ENCODE measurements at regions not wholly inside any gene's neighbourhood (a gene's known extent, or its start where the extent isn't known, plus 50 kb on each side); places are given as distances from the start of the nearest gene placed in this dataset.

- TF ChIP-seq CTCF (IDR thresholded peaks at IDR 0.05; ENCODE audit: extremely low read depth in 1 of 2, insufficient read depth in 1 of 2, low read depth in 1 of 2, low read length in 2 of 2) (no peak), EZH2 (IDR thresholded peaks at IDR 0.05; ENCODE audit: borderline replicate concordance, low read depth, low read length, severe bottlenecking) (no peak), MAX (IDR thresholded peaks at IDR 0.05; ENCODE audit: insufficient read depth, insufficient read length) (no peak), FOS (IDR thresholded peaks at IDR 0.05; ENCODE audit: borderline replicate concordance, insufficient read depth, low read length) (no peak), POLR2AphosphoS5 (IDR thresholded peaks at IDR 0.05; ENCODE audit: insufficient read depth, low read depth, low read length) (no peak), GATA2 (IDR thresholded peaks at IDR 0.05; ENCODE audit: insufficient read depth, insufficient read length, low read depth, low read length) (no peak), JUN (IDR thresholded peaks at IDR 0.05; ENCODE audit: borderline replicate concordance, insufficient read depth, insufficient read length, low read depth) (no peak), POLR2A (IDR thresholded peaks at IDR 0.05; ENCODE audit: low read depth, low read length) (no peak)
Observed at GRCh38 chr9:522190-522589, 307.5 kb downstream of the DOCK8 start.

Measured in endothelial cell of umbilical vein (primary cell).